ENCODE measurements at regions not wholly inside any gene's neighbourhood (a gene's known extent, or its start where the extent isn't known, plus 50 kb on each side); places are given as distances from the start of the nearest gene placed in this dataset.

DNA sequence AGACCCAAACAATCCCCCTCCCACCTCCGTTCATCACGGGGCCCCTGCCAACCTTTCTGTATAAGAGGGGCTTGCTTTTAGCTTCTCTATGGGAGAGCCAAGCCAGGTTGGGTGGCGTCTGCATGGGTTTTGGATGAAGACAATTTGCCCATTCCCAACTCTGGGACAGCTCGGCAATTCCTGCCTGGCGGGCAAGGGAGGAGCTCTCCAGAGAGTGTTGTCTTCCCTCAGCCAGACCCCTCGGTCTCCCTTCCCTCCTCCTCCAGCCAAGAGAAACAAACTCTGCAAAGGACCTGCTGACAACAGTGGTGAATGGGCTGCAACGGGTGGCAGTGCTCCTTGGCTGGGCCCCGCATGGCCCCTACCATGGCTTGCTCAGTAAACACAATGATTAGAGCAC, 267.2 kb upstream of the HDAC4 start:
- WGBS, 5 donors: 73 to 81% (median 75%) methylated on average over 6 to 8 of the region's 8 CpGs
- intact Hi-C loops (cut with DNase I; ENCODE audit: low total_unique reads): no loop called here
- Histone ChIP-seq H3K36me3 (no peaks in the 10 kb centered on the region), H3K9me3 (no peaks in the 10 kb centered on the region), H3K4me1 (peaks cover 0 to 6% (median 0%) of the 10 kb centered on the region in 4 donors), H3K4me3 (no peak overlapping the region), H3K27me3 (peaks cover 0 to 16% (median 14%) of the 10 kb centered on the region in 3 donors), H3K27ac (no peak overlapping the region)
- no peak for TF ChIP-seq POLR2A (IDR thresholded peaks at IDR 0.05)
- TF ChIP-seq POLR2AphosphoS5 (IDR thresholded peaks at IDR 0.05): no peak
- TF ChIP-seq, protein P1, sequence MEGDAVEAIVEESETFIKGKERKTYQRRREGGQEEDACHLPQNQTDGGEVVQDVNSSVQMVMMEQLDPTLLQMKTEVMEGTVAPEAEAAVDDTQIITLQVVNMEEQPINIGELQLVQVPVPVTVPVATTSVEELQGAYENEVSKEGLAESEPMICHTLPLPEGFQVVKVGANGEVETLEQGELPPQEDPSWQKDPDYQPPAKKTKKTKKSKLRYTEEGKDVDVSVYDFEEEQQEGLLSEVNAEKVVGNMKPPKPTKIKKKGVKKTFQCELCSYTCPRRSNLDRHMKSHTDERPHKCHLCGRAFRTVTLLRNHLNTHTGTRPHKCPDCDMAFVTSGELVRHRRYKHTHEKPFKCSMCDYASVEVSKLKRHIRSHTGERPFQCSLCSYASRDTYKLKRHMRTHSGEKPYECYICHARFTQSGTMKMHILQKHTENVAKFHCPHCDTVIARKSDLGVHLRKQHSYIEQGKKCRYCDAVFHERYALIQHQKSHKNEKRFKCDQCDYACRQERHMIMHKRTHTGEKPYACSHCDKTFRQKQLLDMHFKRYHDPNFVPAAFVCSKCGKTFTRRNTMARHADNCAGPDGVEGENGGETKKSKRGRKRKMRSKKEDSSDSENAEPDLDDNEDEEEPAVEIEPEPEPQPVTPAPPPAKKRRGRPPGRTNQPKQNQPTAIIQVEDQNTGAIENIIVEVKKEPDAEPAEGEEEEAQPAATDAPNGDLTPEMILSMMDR (IDR thresholded peaks at IDR 0.05): no peak
- TF ChIP-seq EP300 (IDR thresholded peaks at IDR 0.05): no peak
- DNase-seq: no peak

DNA sequence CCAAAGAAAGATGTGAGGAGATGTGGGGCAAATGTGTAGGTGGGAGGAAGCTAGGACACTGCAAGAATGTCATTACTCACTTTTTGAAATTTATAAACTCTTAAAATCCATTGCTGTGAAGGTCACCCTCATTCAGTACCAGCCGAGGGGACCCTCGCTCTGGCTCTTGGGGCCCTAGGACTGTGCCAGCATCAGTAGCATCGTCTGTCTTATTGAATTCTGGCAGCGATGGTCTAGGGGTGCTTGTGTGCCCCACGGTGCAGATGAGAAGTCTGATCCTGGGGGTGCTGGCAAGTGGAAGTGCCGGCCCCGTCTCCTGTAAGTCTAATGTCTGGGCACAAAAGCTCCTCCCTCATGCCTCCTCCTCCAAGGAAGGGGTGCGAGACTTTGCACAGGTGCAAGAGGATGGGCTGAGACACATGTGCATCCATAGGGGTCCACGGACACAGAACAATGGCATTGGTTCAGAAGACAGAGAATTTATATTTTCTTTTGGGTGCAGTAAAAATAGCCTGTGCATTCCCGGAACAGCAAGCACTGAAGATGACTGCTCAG, 266.7 kb upstream of the HDAC4 start:
- peaks cover 0 to 6% (median 0%) of the 10 kb centered on the region in 4 donors for H3K4me1 ChIP-seq
- peaks cover 0 to 18% (median 17%) of the 10 kb centered on the region in 3 donors for H3K27me3 ChIP-seq
- intact Hi-C loops (cut with DNase I; ENCODE audit: low total_unique reads): no loop called here
- H3K4me3 ChIP-seq: no peak overlapping the region
- no peak for DNase-seq
- no peaks in the 10 kb centered on the region for H3K9me3 ChIP-seq
- H3K27ac ChIP-seq: no peak overlapping the region
- no peaks in the 10 kb centered on the region for H3K36me3 ChIP-seq
- WGBS, 5 donors: 72 to 85% (median 77%) methylated on average over 10 of the region's 10 CpGs
- TF ChIP-seq, protein P1 (IDR thresholded peaks at IDR 0.05): no peak
- TF ChIP-seq EP300 (IDR thresholded peaks at IDR 0.05): no peak
- no peak for TF ChIP-seq POLR2AphosphoS5 (IDR thresholded peaks at IDR 0.05)
- TF ChIP-seq POLR2A (IDR thresholded peaks at IDR 0.05): no peak

DNA sequence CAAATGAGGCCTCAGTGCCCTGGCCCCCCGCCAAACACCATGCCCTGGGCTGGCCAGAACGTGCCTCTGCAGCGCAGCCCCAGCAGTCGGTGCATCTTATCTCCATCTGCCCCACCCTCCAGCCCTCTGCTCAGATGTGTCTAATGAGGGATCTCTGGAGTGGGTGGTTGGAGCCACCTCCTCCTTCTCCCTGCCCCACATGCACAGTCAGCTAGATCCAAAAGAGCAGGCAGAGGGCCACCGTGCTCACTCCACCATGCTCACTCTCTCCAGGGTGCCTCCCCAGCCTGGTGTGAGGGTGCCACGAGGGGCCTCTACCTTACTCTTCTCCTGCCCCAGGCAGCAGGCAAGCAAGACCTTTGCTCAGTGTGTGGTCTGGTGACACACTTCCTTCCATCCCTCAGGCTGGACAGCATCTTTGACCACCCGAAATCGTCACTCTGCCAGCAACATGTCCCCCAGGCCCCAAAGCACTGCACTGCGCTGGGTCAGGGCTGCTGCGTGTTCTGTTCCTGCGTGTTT, 266.1 kb upstream of the HDAC4 start:
- no peak overlapping the region for H3K27ac ChIP-seq
- H3K4me3 ChIP-seq: no peak overlapping the region
- peaks cover 0 to 24% (median 20%) of the 10 kb centered on the region in 3 donors for H3K27me3 ChIP-seq
- no peaks in the 10 kb centered on the region for H3K9me3 ChIP-seq
- no peak for TF ChIP-seq POLR2A (IDR thresholded peaks at IDR 0.05)
- TF ChIP-seq POLR2AphosphoS5 (IDR thresholded peaks at IDR 0.05): no peak
- TF ChIP-seq, protein P1 (IDR thresholded peaks at IDR 0.05): no peak
- TF ChIP-seq EP300 (IDR thresholded peaks at IDR 0.05): no peak
- intact Hi-C loops (cut with DNase I; ENCODE audit: low total_unique reads): no loop called here
- H3K36me3 ChIP-seq: no peaks in the 10 kb centered on the region
- H3K4me1 ChIP-seq: peaks cover 0 to 7% (median under 1%) of the 10 kb centered on the region in 4 donors
- 58 to 70% (median 64%) methylated on average over 11 of the region's 11 CpGs for WGBS, 5 donors
- DNase-seq: no peak

- H3K9me3 ChIP-seq: no peaks in the 10 kb centered on the region
- DNase-seq: no peak
- H3K4me3 ChIP-seq: no peak overlapping the region
- 76 to 88% (median 84%) methylated on average over 18 of the region's 18 CpGs for WGBS, 5 donors
- H3K4me1 ChIP-seq: peaks cover 0 to 13% (median 4%) of the 10 kb centered on the region in 4 donors
- intact Hi-C loops (cut with DNase I; ENCODE audit: low total_unique reads): no loop called here
- no peaks in the 10 kb centered on the region for H3K36me3 ChIP-seq
- H3K27me3 ChIP-seq: peaks cover 0 to 30% (median 25%) of the 10 kb centered on the region in 3 donors
- H3K27ac ChIP-seq: no peak overlapping the region
- no peak for TF ChIP-seq POLR2A (IDR thresholded peaks at IDR 0.05)
- TF ChIP-seq POLR2AphosphoS5 (IDR thresholded peaks at IDR 0.05): no peak
- TF ChIP-seq, protein P1 (IDR thresholded peaks at IDR 0.05): no peak
- no peak for TF ChIP-seq EP300 (IDR thresholded peaks at IDR 0.05)
Observed at GRCh38 chr2:239666053-239666854, 265.4 kb upstream of the HDAC4 start.

Data from stomach (tissue), 8 donors.